DMS 273 (cell line): ENCODE measurements at regions not wholly inside any gene's neighbourhood (a gene's known extent, or its start where the extent isn't known, plus 50 kb on each side); places are given as distances from the start of the nearest gene placed in this dataset.

Source experiments
- DNase-seq: peaks from one replicate; lab custom pipeline; 2025; ENCODE audit not compliant: unreplicated experiment; lab: John Stamatoyannopoulos, UW

GRCh38 chr21:43318841-43319781 lies 107.8 kb downstream of the SIK1 start:
- DNase-seq: peak; percentile 26

GRCh38 chr21:43318368-43318767 lies 108.6 kb downstream of the SIK1 start:
- DNase-seq: no peak

- no peak for DNase-seq
These were observed 109.0 kb downstream of the SIK1 start for GRCh38 chr21:43317959-43318358.

- DNase-seq: no peak
These were observed 109.6 kb downstream of the SIK1 start for GRCh38 chr21:43317254-43317748.

GRCh38 chr21:43316156-43316845 lies 110.6 kb downstream of the SIK1 start:
- no peak for DNase-seq

- DNase-seq: no peak
These were observed 111.4 kb downstream of the SIK1 start for GRCh38 chr21:43315244-43316137.

- DNase-seq: no peak
These were observed 113.0 kb downstream of the SIK1 start for GRCh38 chr21:43313939-43314405.

GRCh38 chr21:43313221-43313938 lies 113.6 kb downstream of the SIK1 start:
- no peak for DNase-seq

- no peak for DNase-seq
These were observed 114.2 kb downstream of the SIK1 start for GRCh38 chr21:43312751-43313169.

GRCh38 chr21:43312011-43312410 lies 114.9 kb downstream of the SIK1 start:
- DNase-seq: no peak

- DNase-seq: peak; percentile 35
These were observed 115.6 kb downstream of the SIK1 start for GRCh38 chr21:43311301-43311817.

GRCh38 chr21:43308815-43309283 lies 118.1 kb downstream of the SIK1 start:
- DNase-seq: no peak

GRCh38 chr21:43308101-43308814 lies 118.7 kb downstream of the SIK1 start:
- DNase-seq: no peak

- DNase-seq: no peak
These were observed 119.3 kb downstream of the SIK1 start for GRCh38 chr21:43307677-43308070.

GRCh38 chr21:43306911-43307676 lies 119.8 kb downstream of the SIK1 start:
- DNase-seq: no peak

GRCh38 chr21:43306391-43306790 lies 120.5 kb downstream of the SIK1 start:
- no peak for DNase-seq

GRCh38 chr21:43305811-43306311 lies 121.1 kb downstream of the SIK1 start:
- no peak for DNase-seq

GRCh38 chr21:43305336-43305665 lies 121.6 kb downstream of the SIK1 start:
- no peak for DNase-seq
